OCI-M2 (cell line): ENCODE measurements at regions not wholly inside any gene's neighbourhood (a gene's known extent, or its start where the extent isn't known, plus 50 kb on each side); places are given as distances from the start of the nearest gene placed in this dataset.

ENCODE experiments used
- DNase-seq: peaks from one replicate; lab custom pipeline; 2025; ENCODE audit not compliant: unreplicated experiment; lab: John Stamatoyannopoulos, UW

DNA sequence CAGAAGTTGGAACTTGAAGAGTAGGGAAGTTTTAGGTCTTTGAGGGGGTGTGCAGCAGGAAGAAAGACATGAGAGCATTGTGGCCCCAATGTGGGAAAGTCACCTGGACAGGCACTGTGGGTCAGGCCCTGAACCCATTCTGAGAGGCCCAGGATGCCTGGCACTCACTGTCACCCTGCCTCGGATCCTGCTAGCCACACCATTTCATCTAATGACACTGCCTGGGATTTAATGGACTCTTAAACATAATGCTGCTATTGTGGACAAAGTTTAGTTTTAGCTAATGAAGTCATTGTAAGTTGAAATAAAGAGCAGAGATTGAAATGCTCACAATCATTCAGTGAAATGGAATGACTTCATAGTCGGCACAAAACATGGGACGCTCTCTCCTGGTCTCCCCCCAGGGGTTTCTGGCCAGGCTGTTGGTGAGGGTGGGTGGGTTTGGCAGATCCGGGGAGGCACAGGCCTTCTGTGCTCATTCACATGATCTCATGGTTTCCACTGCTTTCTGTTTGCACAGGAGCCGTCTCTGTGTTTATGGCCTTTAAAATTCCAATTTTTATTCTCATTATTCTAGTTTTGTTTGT, 141.8 kb upstream of the KLHL29 start:
- DNase-seq: no peak

DNA sequence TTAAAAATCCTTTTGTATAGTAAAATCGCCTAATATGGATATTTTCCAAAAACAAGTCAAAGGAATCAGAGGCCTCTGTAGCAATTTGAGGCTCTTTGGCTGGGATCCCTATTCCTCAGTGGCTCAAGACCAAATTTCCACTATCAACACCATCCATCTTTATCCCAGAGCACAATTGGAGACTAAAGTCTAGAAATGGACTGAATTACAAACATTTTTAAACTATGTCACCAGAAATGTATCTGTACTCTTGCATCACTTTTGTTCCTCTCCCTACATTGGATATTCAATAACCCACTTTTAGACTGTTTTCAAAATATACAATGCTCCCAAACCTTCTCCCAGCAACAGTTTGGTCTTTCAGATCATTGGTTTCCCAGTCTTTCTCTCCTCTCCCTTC, 140.4 kb upstream of the KLHL29 start:
- no peak for DNase-seq

DNA sequence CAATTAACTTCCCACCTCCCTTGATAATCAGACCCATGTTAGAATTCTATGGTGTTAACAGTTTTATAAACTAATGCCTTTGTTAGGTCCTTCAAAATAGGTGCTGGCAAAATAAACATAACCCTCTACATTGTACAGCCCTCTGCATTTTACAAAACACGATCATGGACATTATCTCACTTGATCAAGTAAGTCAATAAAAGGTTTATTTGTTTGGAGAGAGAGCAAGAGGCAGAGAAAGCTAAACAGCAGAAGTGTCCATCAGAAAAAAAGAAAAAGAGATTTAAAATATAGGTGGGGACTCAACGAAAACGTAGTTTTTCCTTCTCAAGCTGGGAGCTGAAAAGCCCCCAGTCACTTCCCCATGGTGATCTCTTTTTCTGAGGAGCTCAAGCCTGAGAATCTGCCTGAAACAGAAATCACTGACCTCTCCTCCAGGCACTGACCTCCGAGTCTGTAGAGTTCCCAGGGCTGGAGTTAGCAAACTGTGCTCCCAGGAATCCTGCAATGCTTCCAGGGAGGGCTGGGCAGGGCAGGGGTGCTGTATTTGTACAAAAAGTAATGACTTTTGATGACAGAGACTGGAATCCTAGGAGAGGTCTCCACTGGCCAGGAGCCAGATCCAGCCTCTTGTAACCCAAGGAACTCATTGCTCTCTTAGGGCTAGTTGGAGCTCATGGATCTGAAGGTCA, 137.8 kb upstream of the KLHL29 start:
- DNase-seq: no peak

DNA sequence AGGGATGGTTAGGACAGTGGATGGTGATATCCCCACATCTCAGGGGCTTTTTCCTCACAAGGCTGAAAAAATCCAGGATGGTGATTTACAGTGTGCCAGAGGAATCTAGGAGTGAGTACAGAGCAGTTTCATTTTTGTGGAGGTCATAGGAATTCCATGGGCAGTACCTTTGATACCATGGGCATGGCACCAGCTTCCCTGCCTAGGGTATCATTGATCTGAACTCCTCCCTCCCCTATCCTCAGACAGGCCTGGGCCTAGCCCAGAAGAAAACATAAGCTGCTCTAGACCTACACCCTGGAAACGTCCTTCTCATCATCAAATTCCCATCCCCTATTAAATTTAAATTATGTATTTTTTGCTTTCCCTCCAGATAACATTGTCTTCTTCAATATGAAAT, 136.3 kb upstream of the KLHL29 start:
- DNase-seq: no peak

DNA sequence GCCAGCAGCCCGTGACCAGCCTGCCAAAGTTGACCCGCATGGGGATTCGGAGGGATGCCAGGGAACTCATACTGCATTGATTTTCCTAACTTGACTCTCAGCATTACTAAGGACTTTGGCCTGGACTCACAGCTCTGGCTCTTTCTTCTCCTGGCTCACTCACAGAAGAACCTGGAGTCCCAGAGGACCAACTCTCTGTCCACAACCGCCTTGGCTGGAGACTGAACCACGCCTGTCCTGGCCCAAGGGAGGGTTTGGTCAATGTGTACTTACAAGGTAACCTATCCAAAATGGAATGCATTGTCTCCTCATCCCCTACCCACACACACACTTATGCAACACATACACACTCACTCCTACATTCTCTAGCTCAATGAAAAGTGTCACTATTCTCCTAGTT, 135.6 kb upstream of the KLHL29 start:
- no peak for DNase-seq

DNA sequence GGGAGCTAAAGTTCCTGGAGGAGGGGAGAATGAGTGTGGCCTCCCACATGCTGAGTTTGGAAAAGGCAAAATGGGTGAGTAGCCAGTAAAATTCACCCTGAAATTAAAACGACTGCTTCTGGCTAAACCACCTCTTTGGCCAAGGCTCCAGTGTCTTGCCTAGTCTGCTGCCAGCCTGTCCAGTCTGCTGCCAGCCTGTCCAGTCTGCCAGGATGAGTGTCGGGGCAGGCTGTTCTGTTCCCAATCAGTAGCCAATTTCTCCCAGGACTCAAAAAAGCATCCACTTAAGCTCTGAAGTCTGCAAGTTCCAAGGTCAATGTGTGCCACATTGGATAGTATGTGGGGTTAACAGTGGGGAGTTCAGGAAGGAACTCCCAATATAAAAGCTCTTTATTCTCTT, 134.6 kb upstream of the KLHL29 start:
- DNase-seq: no peak

DNA sequence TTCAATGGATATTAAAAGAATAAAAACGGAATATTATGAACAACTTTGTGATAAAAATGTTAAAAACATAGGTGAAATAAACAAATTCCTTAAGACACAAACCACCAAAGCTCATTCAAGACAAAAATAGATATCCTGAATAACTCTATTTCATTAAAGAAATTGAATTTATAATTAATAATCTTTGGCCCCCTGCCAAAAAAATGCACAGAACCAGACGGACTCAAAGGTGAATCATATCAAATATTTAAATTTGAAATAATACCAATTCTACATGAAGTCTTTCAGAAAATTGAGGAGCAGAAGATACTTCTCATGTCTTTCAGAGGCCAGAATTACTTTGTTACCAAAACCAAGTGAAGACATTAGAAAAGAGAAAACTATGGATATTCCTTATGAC, 128.3 kb upstream of the KLHL29 start:
- no peak for DNase-seq

DNA sequence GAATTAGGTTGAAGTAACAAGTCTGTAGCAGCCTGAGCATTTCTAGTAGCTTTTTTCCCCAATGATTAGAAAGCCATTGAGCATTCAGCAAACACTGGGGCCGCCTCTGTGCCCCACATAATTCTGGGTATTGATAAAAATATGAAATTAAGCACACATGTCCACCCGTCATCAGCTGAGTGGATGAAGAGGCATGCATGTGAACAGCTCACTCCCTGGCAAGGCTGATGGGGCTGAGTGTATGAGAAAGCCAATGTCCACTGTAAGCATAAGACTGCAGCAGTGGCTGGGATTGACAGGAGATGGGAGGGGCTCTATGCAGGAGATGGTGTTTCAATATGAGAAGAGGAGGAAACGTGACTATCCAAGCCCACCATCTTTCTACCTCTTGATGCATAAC, 124.4 kb upstream of the KLHL29 start:
- DNase-seq: no peak

DNA sequence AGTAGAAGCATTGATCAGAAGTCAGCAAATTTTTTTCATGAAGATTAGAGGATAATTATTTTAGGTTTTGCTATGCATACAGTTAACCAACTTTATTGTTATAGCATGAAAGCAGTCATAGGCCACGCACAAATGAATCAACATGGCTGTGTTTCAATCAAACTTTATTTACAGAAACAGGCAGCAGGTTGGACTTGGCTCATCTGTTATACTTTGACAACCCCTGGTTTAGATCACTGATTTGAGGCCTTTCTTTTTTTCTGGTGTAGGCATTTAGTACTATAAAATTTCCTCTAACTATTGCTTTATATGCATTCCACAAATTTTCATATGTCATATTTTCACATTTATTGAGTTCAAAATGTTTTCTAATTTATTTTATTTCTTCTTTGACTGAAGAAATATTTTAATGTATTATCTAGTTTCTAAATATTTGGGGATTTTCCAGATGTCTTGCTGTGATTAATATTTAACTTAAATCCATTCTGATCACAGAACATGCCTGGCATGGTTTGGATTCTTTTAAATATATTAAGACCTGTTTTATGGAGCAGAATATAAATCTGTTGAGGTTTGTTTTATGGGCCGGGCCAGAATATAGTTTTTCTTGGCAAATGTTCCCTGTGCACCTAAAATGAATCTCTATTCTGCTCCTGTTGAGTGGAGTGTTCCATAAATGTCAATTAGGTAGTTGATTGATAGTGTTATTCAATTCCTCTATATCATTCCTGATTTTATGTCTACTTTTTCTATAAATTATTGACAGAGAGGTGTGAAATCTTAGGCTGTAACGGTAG, 116.3 kb upstream of the KLHL29 start:
- no peak for DNase-seq

DNA sequence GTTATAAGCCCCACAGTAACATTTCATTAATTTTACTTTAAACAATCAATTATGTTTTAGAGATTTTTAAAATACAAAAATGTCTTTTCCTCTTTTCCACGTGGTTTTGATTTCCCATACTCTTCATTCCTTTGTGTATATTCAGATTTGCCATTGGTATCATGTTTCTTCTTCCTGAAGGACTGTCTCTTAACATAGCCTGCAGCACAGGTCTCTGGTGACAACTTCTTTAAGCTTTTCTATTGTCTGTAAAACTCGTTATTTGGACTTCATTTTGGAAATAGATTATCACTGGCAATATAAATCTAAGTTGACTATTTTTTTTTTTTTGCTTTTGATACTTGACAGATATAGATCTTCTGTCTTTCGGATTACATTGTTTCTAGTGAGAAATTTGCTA, 115.2 kb upstream of the KLHL29 start:
- no peak for DNase-seq

DNA sequence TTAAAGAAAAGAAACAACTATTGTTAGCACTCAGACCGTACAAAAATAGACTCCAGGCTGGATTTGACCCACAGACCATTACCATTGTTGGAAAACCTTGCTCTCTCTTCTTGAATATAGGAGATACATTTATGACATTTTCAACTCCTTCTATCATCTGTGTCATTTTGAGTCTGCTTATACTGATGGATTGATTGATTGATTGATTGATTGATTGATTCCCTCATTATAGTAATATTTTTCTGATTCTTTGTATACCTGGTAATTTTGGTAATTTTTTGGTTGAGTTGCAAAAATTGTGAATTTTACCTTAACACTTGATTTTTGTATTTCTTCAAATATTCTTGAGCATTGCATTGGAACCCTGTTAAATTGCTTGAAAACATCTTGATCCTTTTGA, 114.2 kb upstream of the KLHL29 start:
- DNase-seq: no peak

DNA sequence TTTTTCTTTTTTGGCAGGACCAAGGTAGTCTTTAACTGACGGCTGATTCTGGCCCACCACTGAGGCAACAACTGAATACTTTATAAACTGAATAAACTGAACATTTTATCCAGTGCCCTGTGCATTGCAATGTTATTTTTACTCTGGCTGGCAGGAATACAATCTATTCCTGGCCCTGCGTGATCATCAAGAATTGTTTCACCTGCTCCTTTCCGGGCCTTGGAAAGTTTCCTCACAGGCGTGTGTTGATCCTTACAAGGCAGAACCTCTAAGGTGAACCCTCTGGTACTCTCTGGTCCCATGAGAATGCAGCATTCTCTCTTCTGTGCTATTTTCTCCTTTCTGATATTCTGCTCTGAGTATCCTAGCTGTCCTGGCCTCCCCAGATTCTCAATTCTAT, 113.7 kb upstream of the KLHL29 start:
- no peak for DNase-seq

DNA sequence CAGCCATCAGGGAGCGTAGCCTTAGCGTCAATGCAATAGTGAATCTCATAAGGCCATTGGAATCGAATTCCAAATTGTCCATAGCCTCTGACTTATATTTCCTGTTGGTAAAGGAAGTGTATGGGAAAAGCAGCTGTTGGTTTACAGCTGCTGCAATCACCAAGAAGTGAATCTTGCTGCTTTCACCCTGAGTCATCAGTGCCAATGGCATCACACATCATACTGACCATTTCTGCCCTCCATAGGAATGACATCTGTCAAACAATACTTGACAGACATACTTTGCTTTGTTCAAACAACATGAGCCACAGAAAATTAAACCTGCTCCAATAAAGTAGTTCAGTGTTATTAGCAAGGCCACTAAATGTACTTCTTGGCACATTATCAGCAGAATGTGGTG, 111.2 kb upstream of the KLHL29 start:
- no peak for DNase-seq

DNA sequence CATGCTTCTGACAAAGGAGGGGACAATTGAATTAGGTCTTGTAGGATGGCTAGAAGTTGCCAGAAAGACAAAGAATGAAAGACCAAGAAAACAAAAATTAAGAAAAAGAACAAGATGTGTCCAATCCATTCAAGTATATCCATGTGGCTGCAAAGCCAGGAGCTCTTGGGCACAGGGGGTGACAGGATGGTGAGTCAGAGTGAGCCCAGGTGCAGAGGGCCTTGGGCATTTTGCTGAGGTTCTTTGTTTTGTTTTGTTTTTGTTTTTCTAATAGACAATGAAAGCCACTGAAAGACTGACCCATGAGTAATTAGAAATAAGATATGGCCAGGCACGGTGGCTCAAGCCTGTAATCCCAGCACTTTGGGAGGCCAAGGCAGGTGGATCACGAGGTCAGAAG, 104.6 kb upstream of the KLHL29 start:
- DNase-seq: no peak

DNA sequence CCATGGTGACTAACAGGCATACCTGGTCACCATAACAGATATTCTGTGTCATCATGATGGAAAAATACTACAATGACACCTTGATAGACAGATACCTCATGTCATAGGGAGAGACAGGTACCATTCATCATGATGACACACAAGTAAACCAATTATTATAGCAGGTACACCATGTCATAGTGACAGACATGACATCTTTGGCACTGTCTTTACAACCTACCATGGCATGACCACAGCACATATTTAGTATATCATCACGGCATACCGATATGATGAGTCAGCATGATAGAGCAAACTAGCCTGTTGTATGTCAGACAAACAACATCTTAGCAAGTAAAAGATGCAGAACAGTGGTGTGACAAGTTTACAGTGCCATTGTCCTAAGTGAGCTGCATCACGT, 101.3 kb upstream of the KLHL29 start:
- DNase-seq: no peak

DNA sequence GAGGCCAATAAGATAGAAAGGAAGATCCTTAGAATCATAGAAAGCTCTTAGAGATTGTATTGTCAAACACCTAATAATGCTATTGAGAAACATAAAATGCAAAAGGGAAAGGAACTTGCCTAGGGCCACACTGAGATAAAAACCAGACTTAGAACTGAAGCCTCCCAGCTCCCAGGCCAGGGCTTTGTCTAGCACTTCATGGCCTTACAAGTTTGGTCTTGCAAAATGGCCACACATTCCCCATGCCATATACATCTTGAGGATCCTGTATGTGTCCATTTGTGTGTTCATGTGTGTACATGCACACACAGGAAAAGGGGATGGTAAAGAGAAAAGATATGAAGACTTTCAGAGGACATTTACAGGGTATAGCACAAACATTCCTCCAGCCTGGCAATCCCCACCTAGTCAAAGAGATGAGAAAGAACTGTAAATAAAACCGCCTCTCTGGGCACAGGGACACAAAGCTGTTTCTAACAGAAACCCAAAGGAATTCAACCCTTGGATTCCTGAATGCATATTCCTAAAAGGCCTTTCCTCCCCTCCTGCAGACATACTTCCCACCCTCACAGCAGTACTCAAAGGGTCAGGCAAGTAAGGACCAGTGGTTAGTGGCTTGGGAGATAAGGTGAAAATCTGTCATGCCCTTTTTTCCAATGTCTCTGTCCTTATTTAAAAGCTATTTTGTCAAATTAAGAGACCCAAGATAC, 99.7 kb upstream of the KLHL29 start:
- DNase-seq: no peak

DNA sequence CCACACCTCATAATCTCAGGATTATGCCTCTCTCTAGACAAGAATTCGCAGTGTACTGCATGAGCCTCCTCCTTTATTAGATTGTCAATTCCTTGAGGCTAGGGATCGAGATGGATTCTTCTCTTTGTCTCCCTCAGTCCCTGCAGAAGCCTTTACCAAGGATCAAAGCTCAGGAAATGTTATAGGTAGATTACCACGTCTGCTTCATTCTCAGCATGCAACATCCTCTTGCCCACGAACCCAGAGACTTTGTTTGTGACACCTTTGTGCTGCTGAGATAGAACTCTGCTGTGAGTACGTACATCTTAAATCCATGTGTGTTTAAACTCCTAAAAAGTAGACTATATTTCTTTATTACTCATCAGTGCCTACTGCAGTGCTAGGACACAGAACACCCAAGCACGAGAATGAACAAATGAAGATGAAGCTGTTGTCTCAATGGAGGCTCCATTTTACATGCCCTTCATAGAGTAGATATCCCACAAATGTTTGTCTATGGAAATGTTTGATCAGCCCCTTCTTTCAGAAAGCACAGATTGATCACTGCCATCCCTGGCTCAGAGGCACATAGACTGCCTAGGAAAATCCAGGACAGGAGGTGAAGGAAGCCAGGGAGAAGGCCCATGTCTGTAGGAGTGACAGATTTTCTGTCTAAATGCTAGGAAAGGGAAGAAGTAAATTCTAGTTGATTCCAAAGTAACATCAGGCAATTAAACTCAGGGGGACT, 98.8 kb upstream of the KLHL29 start:
- no peak for DNase-seq

DNA sequence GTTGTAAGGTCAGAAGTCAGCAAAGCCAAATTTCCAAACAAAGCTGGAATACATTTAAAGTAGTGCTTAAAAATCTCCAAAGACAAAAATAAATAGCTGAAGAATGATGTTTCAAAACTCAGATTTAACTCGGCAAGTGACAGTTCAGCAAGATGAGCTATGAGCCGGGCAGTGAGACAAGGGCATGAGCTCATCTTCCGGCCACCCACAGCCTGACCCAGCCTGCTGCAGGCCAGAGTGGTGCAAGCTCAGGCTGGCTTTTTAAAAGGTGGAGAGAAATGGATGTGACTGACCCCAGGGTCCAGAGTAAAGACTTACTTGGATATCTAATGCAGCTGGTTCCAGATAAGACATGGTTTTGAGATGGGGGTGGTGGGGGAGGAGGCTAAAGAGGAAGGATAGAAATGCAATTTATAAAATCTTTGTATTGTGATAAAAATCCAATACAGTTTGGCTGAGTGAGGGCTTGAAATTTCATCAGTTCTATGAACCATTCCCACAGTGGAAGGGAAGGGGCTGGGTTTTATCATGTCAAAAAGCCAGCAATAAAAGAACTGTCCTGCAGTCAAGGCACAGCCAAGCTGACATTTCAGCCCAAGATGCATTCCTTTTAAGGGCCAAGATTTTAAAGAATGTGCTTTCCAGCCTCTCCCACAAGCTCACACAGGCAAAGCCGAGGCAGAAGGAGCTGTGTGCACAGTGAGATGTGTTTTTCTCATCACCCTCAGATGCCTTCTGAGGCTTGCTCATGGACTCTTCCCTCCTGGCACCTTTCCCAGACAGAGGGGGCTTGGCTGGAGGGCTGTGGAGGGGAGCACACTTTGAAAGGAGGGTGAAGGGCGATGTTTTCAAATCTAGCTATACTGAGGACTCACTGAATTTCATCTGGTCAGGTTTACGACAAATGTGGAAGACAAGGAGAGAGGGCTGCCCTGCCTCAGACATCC, 97.9 kb upstream of the KLHL29 start:
- no peak for DNase-seq

DNA sequence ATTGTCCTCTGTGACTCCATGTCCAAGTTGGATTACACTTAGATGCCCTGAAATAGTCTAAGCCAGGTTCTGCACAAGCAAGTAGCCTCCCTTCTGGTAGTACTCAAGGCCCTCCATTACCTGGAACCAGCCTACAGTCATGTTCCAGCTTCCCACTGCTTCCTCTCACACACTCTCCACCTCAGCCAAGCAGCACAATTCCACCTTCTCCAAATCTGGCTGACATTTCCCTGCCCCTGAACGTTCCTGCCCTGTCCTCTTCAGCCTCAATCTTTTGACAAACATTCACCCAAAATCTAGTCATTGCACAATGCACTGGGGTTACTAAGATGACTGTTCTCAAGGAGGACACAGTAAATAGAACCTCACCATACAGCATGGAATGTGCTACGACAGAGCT, 95.3 kb upstream of the KLHL29 start:
- DNase-seq: no peak

DNA sequence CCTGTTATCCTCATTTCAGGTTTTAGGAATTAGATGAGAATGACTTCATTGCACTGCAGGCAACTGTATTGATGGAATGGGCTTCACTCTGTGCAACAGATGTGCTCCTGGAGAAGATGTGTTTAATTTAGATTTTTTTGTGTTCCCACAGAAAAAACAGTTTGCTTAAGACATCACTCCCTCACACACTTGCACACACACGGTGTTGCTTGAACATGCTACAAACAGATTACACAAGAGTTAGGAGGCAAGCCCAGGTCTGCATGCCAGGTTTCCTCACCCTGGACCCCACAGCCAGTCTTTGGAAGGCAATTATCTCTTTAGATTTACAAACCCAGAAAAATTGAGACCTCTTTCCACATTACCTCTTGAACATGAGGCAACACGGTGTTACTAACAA, 93.7 kb upstream of the KLHL29 start:
- no peak for DNase-seq
